ENCODE measurements at regions not wholly inside any gene's neighbourhood (a gene's known extent, or its start where the extent isn't known, plus 50 kb on each side); places are given as distances from the start of the nearest gene placed in this dataset.

- no peak for TF ChIP-seq CTCF (IDR thresholded peaks at IDR 0.05; ENCODE audit: low read depth, low read length)
- no peak for TF ChIP-seq POLR2A (IDR thresholded peaks at IDR 0.05; ENCODE audit: extremely low read depth, insufficient read length)
- no peak for TF ChIP-seq MAX (IDR thresholded peaks at IDR 0.05; ENCODE audit: low read depth, low read length)
Observed at GRCh38 chr11:135004495-135004894, 592.5 kb upstream of the B3GAT1 start.

All from NB4 (cell line).